Cardiac septum (tissue), 1 donor: ENCODE measurements at regions not wholly inside any gene's neighbourhood (a gene's known extent, or its start where the extent isn't known, plus 50 kb on each side); places are given as distances from the start of the nearest gene placed in this dataset.
"Not testable (repeated sequence)": the region's sequence is repeated elsewhere in the genome, so short reads cannot be mapped to it uniquely, and the experiment has no call there.

ENCODE experiments used
- DNase-seq: peaks from one replicate; pipeline ENCODE4 v3.0.0-alpha.2; 2020; ENCODE audit warnings: low spot score
- intact Hi-C: fragments of 100-400 bp; cut with DNase I; formaldehyde crosslinking; loops from one replicate; pipeline ENCODE4 v1.14.0; 2022
- donor health status: DM: no; HTN: no; CAD: no.

DNA sequence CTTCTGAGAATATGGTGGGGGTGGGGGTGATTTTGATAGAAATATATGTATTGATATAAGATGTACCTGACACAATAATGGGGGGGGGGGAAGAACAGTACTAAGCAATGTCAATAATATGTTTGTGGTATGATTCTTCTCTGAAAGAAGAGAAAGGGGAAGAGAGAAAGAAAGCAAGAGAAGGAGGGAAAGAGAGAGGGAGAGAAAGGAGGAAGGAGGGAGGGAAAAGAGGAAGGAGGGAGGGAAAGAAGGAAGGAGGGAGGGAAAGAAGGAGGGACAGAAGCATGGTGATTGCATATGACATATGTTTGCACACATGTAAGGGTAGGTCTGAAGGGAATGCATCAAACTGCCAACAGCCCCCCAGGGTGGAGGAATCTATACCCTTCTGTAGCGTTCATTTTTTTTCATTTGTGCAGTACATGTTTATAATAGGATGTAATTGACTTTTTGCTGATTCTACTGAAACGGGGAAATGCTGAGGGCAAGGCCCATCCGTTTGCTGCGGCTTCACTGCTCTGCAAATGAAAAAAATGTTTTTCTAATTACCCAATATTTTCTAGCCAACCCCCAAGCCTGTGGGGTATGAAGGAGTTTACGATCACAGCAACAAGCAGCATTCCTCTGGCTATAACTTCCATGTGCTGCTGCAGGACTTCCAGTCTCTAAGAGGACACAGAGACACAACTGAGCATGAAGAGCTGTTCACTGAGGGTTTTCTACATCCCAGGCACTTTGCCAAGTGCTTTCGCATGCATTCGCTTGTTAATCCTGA, 119.3 kb upstream of the ZC3H12A start:
- no peak for DNase-seq
- intact Hi-C loops = no loop called here

DNA sequence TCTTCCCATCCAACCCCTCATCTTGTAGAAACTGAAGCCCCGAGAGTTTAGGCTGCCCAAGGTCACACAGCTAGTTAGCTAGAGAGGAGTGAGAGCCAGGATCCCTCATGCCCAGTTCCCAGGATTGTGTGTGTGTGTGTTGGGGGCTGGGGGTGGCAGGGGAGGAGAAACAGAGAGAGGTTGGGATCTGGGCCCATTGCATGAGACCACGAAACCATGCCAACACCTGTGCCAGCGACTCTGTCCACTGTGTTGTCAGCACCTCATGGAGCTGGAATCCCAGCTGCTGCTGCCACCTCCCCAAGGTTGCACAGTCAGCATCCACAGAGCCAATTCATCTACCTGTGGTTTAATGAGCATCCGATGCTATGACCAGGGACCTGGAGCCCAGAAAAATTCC, 115.4 kb upstream of the ZC3H12A start:
- intact Hi-C loops = no loop called here
- DNase-seq = no peak

DNA sequence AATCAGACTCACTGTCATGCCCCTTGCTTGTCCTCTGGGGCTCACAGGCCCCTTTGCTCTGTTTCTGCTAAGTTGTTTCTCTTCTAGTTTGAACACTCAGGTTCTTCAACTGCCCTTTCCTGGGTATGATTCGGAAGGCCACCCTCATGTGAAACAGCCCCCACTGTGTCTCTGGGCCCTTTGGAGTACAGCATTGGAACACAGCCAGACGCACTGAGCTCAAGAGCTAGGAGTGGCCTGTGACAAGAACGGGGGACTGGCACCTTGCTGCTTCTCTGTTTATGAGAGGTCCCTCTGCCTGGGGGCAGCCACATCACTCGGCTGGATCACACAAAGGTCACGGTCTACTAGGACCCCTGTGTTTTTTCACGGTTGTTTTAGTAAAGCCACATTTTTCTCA, 114.4 kb upstream of the ZC3H12A start:
- intact Hi-C loops = no loop called here
- DNase-seq = no peak

DNA sequence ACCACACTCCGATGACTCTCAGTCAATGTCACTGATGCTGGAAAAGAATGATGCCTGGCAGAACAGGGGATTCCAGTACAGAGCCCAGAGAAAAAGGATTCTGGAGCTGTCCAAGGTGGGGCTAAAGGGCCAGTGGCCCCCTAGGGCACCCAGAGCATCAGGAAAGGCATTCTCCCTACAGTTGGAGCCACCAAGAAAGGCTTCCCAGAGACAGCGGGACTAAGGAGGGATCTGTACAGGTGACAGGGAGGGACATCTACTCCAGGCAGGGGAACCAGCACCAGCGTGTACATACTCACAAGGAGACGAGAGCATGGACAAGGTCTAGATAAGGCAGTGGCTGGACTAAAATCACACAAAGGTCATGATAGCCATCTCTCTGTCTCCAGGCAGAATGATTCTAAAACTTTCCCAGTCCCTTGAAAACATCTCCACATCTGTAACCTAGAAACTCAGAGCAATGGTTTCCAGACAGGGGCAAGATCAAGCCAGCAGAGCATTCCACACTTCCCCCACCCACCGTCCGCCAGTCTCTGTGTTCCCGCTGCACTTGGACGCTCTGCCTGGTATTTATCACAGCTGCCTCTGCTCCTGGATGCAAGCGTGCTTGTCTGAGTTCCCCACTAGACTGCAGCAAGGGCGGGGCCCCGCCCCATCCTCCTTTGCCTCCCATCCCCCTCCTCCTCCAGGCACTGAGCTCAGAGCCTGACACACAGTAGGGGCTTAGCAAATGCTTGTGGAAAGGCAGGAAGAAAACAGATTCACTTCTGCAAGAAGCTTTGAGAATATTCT, 111.6 kb upstream of the ZC3H12A start:
- intact Hi-C loops = no loop called here
- DNase-seq = no peak

DNA sequence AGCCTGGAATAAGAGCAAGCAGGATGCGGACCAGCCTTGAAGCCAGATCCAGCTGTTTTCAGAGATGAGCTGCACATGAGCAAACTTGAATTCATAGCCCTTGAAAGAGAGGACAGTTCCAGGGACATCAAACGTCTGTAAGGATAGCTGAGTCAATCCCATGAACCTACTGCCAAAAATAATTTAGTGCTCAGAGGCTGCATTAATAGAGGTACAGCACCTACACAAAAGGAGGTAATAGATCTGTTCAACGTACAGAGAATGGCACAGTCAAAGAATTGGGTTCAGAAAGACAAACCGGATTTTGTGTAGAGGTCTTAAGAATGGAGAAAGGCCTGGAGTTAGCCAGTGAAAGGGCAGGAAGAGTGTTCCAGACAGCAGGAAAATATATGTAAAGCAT, 110.8 kb upstream of the ZC3H12A start:
- no peak for DNase-seq
- intact Hi-C loops = no loop called here

DNA sequence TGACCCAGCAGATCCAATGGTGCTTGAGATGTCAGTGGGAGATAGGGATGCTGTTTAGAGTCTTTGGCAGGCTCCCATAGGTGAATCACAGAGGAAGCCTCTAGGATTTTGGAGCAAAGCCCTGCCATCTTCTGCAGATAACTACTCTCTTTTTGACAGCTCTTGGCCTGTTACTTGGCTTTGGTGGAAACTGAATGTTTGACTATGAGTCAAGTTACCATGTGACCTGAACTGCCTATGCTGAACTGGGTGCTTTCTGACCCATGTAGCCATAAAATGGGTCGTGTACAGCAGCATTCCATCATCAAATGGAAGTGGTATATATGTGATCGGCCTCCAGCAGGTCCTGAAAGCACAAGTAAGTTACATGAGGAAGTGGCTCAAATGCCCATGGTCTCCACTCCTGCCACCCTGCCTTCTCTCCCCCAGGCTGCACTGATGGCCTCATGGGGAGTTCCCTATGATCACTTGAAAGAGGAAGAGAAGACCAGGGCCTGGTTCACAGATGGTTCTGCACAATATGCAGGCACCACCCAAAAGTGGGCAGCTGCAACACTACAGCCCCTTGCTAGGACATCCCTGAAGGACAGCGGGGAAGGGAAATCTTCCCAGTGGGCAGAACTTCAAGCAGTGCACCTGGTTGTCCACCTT, 105.6 kb upstream of the ZC3H12A start:
- intact Hi-C loops = not testable (repeated sequence)

DNA sequence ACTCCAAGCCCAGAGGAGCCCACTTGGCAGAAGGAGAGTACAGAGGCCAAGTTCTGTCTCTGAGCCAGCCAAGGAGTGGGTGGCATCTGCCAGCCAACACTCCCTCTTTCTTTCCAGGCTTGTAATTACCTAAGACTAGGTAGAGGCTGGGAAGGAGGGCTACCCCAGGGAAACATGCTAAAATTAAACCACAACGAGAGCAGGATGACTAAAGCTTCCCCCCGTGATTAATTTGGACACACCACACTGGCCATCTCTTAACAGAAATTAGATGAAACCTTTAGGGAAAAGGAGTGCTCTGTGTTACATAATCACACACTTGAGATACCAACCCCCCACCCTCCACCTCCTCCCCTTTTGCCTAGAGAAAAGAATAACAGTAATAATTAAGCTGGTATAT, 102.1 kb upstream of the ZC3H12A start:
- DNase-seq = no peak
- intact Hi-C loops = no loop called here

More for the DNA sequence above, 105.6 kb upstream of the ZC3H12A start:
- DNase-seq = not testable (repeated sequence)

DNA sequence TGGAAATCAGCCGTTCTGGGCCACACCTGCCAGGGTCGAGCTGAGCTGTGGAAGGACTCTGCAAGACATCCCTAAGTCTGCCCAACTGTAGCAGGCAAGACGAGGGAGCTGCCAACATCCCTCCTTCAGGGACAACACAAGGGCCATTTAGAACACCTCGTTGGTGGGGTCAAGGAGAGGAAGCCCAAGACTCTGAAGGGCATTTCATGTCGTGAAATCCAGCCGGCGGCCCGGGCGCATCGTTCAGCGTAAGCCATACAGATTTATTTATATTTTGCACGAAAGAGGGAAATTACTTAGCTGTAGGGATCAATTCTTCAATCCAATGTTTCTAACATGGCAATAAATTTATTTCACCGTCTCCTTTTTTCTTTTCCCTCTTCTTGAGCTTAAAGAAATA, 101.7 kb upstream of the ZC3H12A start:
- intact Hi-C loops = no loop called here

DNA sequence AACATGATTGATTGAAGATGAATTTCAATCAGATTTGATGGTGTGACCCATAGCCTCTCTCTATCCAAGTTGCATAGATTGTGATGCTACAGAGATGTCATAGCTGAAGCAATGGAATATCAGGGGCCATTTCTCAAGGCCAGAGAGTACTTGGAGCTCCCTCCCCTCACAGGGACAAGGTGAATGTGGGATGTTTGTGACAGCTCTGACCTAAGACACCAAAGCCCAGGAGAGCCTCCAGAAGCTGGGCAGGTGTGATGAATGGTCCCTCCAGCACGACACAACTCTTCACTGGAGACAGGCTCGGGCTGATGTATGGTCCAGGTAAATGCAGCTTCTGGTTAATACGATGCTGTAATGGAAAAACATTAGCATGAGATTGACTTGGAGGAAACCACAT, 101.0 kb upstream of the ZC3H12A start:
- DNase-seq = no peak
- intact Hi-C loops = no loop called here

More for the DNA sequence above, 101.7 kb upstream of the ZC3H12A start:
- no peak for DNase-seq

DNA sequence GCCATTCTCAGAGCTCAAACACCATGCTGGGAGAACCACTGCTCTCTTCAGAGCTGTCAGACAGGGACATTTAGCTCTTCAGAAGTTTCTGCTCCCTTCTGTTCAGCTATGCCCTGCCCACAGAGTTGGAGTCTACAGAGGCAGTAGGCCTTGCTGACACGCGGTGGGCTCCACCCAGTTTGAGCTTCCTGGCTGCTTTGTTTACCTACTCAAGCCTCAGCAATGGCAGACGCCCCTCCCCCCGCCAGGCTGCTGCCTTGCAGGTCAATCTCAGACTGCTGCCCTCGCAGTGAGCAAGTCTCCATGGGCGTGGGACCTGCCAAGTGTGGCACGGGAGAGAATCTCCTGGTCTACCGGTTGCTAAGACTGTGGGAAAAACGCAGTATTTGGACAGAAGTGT, 93.8 kb upstream of the ZC3H12A start:
- DNase-seq, intact Hi-C loops: not testable (repeated sequence)

DNA sequence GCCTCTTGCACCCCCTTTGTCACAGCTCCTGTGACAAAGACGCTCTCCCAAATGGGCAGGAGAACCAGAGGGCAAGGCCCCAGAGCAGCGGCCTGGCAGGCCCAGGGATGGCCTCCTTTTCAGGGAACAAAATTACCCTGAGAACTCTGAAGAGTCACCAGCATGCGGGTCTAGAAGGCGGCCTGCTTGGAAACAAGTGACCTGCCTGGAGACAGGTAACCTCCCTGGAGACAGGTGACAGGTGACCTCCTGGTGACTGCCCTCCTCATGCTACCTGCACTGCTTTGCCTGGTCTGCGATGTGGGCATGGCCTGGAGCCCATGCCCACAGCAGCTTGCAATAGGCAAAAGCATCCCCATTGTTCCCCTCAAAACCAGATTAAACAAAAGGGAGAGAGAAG, 86.5 kb upstream of the ZC3H12A start:
- intact Hi-C loops = no loop called here
- no peak for DNase-seq

DNA sequence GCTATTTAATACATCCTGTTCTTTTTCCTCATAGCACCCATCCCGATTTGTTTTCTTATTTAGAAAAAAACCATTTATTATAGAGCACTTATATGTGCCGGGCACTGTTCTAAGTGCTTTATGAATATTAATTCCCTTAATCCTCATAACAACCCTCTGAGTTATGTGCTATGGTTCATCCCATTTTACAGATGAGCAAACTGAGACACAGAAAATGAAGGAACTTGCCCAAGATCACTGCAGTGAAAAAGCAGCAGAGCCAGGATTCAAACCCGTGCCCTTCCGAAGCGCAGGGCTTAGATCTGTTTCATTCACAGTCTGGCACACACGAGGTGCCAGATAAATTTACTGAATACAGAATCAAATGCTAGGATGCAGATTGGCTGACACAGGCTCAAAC, 85.1 kb upstream of the ZC3H12A start:
- intact Hi-C loops = no loop called here
- DNase-seq = no peak

DNA sequence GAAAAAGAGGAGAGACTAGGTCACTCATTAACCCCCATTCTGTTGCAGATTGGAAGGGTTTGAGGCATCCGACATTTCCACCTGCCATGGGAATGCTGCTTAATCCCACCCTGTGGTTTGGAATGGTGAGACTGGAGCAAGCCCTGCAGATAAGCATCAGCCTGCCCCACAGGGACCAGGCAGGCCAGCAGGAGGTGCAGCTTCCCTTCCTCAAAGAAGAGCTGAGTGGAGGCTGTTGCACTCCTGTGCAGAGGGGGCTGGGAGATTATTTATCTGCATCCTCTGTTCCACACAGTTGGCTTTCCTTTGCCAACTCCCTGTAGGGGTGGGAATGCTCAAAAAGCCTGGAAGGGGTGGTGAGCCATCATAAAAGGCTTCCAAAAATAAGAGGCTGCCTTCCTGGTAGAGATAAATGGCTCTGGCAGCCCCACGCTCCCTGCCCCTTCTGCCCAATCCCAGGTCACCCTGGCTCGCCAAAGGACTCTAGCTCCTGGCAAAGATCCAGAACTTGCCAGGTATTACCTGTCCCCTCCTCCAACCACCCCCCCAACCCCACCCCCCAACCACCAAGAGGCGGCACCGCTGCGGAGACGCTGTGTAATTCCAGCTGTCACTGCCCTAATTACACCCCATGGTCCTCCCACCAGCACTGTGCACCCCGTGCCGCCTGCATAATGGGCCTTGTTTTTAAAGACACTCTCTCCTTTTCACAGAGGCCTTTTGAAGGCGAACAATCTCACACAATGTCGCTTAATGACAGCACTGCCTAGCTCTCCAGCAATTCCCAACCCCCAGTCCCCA, 83.0 kb upstream of the ZC3H12A start:
- DNase-seq = no peak
- intact Hi-C loops = no loop called here

DNA sequence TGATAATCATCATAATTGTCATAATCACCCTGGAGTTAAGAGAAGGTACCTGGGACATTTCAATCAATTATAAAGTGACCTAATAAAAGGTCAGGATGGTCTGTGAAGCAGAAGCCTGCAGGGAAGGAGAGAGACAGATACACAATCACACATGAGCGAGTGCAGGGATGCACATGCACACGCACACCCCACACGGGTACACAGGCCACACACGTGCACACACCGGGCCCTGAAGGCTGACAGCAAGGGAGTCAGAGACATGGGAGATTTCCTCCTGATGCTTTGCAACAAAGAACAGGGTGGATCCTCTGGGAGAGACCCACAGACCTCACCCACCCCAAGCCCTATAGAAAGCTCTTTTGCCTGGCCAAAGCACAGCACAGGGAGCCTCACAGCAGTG, 82.3 kb upstream of the ZC3H12A start:
- intact Hi-C loops = no loop called here
- no peak for DNase-seq

DNA sequence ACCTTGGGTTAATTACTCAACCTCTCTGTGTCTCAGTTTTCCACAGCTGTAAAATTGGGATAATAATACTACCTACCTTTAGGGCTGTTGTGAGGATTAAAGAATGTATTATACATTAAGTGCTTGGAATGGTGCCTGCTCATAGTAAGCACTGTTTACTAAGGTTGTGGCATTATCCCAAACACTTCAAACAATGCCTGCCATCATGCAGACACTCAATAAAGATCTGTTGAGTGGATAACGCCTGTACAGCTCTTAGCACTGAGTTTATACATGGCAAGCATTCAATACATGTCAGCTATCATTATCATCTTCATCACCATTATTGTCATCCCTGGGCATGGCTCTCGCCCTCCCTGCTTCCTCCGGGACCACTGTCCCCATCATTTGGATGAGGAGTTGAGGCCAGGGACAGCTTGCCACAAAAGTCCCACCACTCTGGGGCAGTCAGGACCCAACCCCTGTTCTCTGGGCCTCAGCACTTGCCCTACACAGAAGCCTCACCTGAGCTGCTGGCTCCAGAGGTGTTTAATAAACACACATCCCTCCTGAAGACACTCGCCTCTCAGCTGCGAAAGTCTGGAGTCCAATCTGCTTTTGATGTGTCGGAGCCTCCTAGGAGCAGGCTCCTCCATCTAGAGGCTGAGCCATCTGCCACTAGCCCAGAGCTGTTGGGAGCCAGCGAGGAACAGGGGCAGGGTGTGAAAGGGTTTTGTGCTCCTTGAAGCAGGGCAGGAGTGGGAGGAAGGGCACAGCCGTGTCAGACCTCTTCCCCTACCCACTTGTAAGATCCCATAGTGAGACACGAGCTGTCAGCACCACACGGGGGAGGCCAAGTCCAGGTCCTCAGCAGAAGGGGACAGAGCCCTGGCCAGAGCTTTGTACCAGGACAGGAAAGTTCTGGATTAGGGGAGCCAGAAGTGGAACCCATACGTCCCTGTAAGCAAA, 80.9 kb upstream of the ZC3H12A start:
- intact Hi-C loops = no loop called here
- DNase-seq = no peak

DNA sequence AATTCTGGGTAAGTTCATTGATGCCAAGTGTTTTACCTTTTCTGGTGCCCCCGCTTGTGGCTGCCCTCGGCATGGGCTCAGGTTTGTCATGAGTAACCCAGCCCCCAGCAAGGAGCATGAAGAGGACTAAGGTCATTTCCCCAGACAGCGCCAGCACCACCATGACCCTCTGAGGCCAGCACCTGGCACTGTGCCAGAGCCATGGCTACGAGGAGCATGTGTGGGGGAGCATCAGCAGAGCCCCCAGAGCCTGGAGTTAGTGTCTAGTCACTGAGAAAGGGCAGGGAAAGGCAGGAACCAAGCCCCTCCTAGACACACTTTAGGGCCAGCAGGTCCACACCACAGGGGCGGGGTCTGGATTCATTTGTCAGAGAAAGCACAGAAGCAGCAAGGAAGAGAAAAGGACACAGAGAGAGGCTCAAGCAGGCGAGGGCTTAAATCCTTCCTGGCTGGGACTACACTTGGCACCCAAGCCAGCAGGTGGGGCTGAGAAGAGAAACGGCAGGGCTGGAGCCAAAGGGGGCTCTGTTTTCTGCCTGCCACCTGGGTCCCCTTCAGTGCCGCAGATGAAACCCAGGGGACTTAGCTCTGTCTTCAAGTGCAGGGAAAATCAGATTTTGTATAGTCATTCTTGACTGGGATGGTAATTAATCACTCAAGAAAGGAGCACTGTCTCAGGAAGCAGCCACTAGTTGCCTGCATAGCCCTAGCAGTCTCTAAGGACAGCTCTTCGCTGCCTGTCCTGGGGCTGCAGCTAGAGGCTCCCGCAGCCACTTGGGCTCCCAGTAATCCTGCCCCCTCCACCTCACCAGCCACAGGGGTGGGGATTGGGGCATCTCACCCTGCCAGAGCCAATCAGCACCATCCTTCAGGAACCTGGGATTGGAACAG, 79.6 kb upstream of the ZC3H12A start:
- no peak for DNase-seq
- intact Hi-C loops = no loop called here

DNA sequence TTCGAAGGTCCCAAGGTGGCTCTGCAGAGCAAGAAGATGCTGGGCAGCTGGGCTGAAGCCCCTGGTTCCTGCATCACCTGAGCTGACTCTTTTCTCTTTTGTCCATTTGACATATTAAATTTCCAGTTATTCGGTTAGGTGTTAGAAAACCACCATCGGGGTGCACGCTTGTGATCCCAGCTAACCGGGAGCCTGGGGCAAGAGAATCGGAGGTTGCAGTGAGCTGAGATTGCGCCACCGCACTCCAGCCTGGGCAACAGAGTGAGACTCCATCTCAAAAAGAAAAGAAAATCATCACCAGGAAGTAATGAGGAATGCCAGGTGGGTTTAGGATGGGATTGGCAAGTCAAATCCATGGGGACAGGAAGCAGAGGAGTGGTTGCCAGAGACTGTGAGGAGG, 76.3 kb upstream of the ZC3H12A start:
- no peak for DNase-seq
- intact Hi-C loops = no loop called here

DNA sequence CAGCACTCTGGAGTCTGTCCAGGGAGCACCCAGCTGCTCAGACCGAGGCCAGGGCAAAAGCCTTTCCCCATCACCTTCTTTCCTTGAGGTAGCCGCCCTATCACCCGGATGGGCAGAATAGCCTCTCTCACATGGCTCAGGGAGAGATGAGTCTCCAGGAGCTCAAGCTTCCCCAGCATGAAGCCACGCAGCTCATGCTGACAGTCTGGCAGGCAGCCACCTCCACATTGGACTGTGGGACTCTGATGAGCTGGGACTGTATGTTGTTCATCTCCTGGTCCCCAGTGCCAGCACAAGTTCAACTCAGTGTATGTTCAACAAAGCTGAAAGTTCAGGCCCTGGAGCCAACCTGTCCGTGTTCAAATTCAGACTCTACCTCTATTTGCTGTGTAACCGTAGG, 75.2 kb upstream of the ZC3H12A start:
- intact Hi-C loops = no loop called here

More for the DNA sequence above, 75.2 kb upstream of the ZC3H12A start:
- no peak for DNase-seq
